Upper lobe of left lung (tissue), 4 donors: ENCODE measurements at regions not wholly inside any gene's neighbourhood (a gene's known extent, or its start where the extent isn't known, plus 50 kb on each side); places are given as distances from the start of the nearest gene placed in this dataset.

Experiments used
- CTCF ChIP-seq, 6 experiments: fragments of 450-650 bp in 4 of 6; fragments of 200-600 bp in 2 of 6; sonication (generic) in 2 of 6; IDR thresholded peaks; one replicate each; pipeline ENCODE4 v1.5.1; 2016 to 2019; ENCODE audit warnings: antibody characterized with exemption in 6 of 6
- EP300 ChIP-seq, 4 donors: sonication (generic); formaldehyde crosslinking; IDR thresholded peaks; one replicate each; pipeline ENCODE4 v1.5.1; 2017; ENCODE audit warnings: antibody characterized with exemption in 4 of 4, control low read depth in 2 of 4
- POLR2A ChIP-seq, 4 donors: fragments of 450-650 bp; IDR thresholded peaks; one replicate each; pipeline ENCODE4 v1.5.1; 2016 to 2017; ENCODE audit warnings: antibody characterized with exemption in 4 of 4, mild to moderate bottlenecking in 2 of 4

GRCh38 chr2:219919506-219919905 lies 292.1 kb downstream of the SLC4A3 start:
- no peak for TF ChIP-seq CTCF (IDR thresholded peaks at IDR 0.05)
- TF ChIP-seq POLR2A (IDR thresholded peaks at IDR 0.05): no peak
- no peak for TF ChIP-seq EP300 (IDR thresholded peaks at IDR 0.05)
